H1 (cell line): ENCODE measurements at regions not wholly inside any gene's neighbourhood (a gene's known extent, or its start where the extent isn't known, plus 50 kb on each side); places are given as distances from the start of the nearest gene placed in this dataset.

Experiments
- CTCF ChIA-PET: fragments of 300-600 bp; sonication (Branson Sonifier 250); formaldehyde crosslinking; loops from one replicate; lab custom pipeline; 2021; ENCODE audit not compliant: partially characterized antibody; lab: Charles Lee
- POLR2A ChIA-PET: fragments of 300-600 bp; sonication (Branson Sonifier 250); formaldehyde crosslinking; loops from one replicate; lab custom pipeline; 2021; ENCODE audit warnings: inconsistent platforms; ENCODE audit not compliant: partially characterized antibody; lab: Charles Lee
- DNase-seq, 2 experiments: peaks; one replicate each; pipeline versions ENCODE4 v3.0.0 to v3.0.0-alpha.2; 2010 to 2022; ENCODE audit warnings: low spot score in 2 of 2, low read depth in 1 of 2, mixed read lengths in 1 of 2
- FAIRE-seq: peaks from 2 replicates; lab custom pipeline; 2011; peaks lifted over from hg19 to GRCh38; lab: Jason Lieb, UNC
- H2AFZ ChIP-seq: 2 replicates; pipeline ENCODE4 v1.8.1; 2012; ENCODE audit warnings: low read length, inconsistent platforms
- H2AK5ac ChIP-seq: 2 replicates; pipeline ENCODE4 v1.6.1; 2013; ENCODE audit warnings: low read depth, low read length
- H2BK120ac ChIP-seq: replicated peaks from 2 replicates; pipeline ENCODE3; 2013; ENCODE audit warnings: low read depth, low read length, inconsistent platforms
- H2BK12ac ChIP-seq: 2 replicates; pipeline ENCODE4 v1.6.1; 2013; ENCODE audit warnings: low read depth, low read length
- H2BK15ac ChIP-seq: 2 replicates; pipeline ENCODE4 v1.6.1; 2013; ENCODE audit warnings: low read length
- H2BK20ac ChIP-seq: 2 replicates; pipeline ENCODE4 v1.6.1; 2013; ENCODE audit warnings: low read length
- H2BK5ac ChIP-seq: 2 replicates; pipeline ENCODE4 v1.6.1; 2013; ENCODE audit warnings: low read depth, low read length
- H3K14ac ChIP-seq: 2 replicates; pipeline ENCODE4 v1.6.1; 2013; ENCODE audit warnings: inconsistent platforms; ENCODE audit not compliant: insufficient read length
- H3K18ac ChIP-seq: 2 replicates; pipeline ENCODE4 v1.6.1; 2013; ENCODE audit warnings: low read length; ENCODE audit errors: extremely low read depth
- H3K23ac ChIP-seq: 2 replicates; pipeline ENCODE4 v1.6.1; 2013; ENCODE audit warnings: inconsistent platforms; ENCODE audit not compliant: insufficient read length
- H3K23me2 ChIP-seq: 2 replicates; pipeline ENCODE4 v1.6.1; 2013; ENCODE audit warnings: low read depth, low read length
- H3K27ac ChIP-seq: 2 replicates; pipeline ENCODE4 v1.6.1; 2011; ENCODE audit warnings: low read depth, low read length, inconsistent platforms
- H3K27me3 ChIP-seq, 4 experiments: replicated peaks in 1 of 4; 1 replicate in 1 of 4; 2 replicates in 3 of 4; pipeline versions ENCODE4 v1.6.1 to v1.8.1; 2011 to 2013; ENCODE audit warnings: low read length in 3 of 4, mild to moderate bottlenecking in 3 of 4, inconsistent platforms in 2 of 4, mixed read lengths in 2 of 4, moderate library complexity in 1 of 4; ENCODE audit not compliant: control insufficient read depth in 3 of 4, insufficient read depth in 3 of 4; ENCODE audit errors: extremely low read depth in 1 of 4
- H3K36me3 ChIP-seq, 4 experiments: 2 replicates each; pipeline versions ENCODE4 v1.6.1 to v1.8.1; 2011 to 2013; ENCODE audit warnings: mild to moderate bottlenecking in 4 of 4, low read length in 3 of 4, moderate library complexity in 2 of 4, control low read depth in 1 of 4, inconsistent platforms in 1 of 4; ENCODE audit not compliant: insufficient read depth in 4 of 4, control insufficient read depth in 2 of 4
- H3K4ac ChIP-seq: replicated peaks from 2 replicates; pipeline ENCODE3; 2013; ENCODE audit warnings: low read length, low read depth, mixed read lengths, inconsistent platforms; ENCODE audit not compliant: insufficient read length
- H3K4me1 ChIP-seq, 4 experiments: replicated peaks in 1 of 4; 1 replicate in 1 of 4; 2 replicates in 3 of 4; pipeline versions ENCODE4 v1.6.1 to v1.8.1; 2011 to 2013; ENCODE audit warnings: low read length in 3 of 4, inconsistent platforms in 2 of 4, mixed read lengths in 1 of 4; ENCODE audit not compliant: insufficient read depth in 4 of 4, control insufficient read depth in 3 of 4
- H3K4me2 ChIP-seq, 2 experiments: 2 replicates each; pipeline versions ENCODE4 v1.6.1 to v1.8.1; 2011 to 2013; ENCODE audit warnings: low read depth in 2 of 2, low read length in 2 of 2, control low read depth in 1 of 2, inconsistent platforms in 1 of 2, mild to moderate bottlenecking in 1 of 2; ENCODE audit not compliant: insufficient read depth in 1 of 2
- H3K4me3 ChIP-seq, 4 experiments: fragments of 200-600, 300-600 bp in 1 of 4; sonication (generic), shearing (Covaris generic), sonication (Bioruptor Twin) in 1 of 4; 2 replicates each; pipeline versions ENCODE4 v1.5.1 to v1.8.1; 2011 to 2016; ENCODE audit warnings: low read length in 4 of 4, low read depth in 3 of 4, control low read depth in 2 of 4, inconsistent platforms in 2 of 4, mild to moderate bottlenecking in 2 of 4, mixed read lengths in 1 of 4, moderate library complexity in 1 of 4; ENCODE audit not compliant: insufficient read depth in 2 of 4; ENCODE audit errors: extremely low read depth in 1 of 4
- H3K56ac ChIP-seq: replicated peaks from 2 replicates; pipeline ENCODE3; 2013; ENCODE audit warnings: low read depth, mild to moderate bottlenecking, mixed read lengths, low read length, inconsistent platforms; ENCODE audit not compliant: insufficient read length
- H3K79me1 ChIP-seq: 2 replicates; pipeline ENCODE4 v1.6.1; 2013; ENCODE audit warnings: low read depth, low read length, control low read depth
- H3K79me2 ChIP-seq, 2 experiments: 2 replicates each; pipeline versions ENCODE4 v1.6.1 to v1.8.1; 2012 to 2013; ENCODE audit warnings: low read length in 2 of 2, mild to moderate bottlenecking in 2 of 2, inconsistent platforms in 1 of 2; ENCODE audit not compliant: insufficient read depth in 2 of 2, control insufficient read depth in 1 of 2
- H3K9ac ChIP-seq, 4 experiments: replicated peaks in 1 of 4; 1 replicate in 1 of 4; 2 replicates in 3 of 4; pipeline versions ENCODE4 v1.6.1 to v1.8.1; 2011 to 2013; ENCODE audit warnings: low read depth in 3 of 4, low read length in 3 of 4, control low read depth in 2 of 4, mild to moderate bottlenecking in 2 of 4, moderate library complexity in 2 of 4, inconsistent platforms in 1 of 4; ENCODE audit errors: extremely low read depth in 1 of 4
- H3K9me3 ChIP-seq, 2 experiments: 2 replicates each; pipeline versions ENCODE4 v1.6.1 to v1.8.1; 2012 to 2013; ENCODE audit warnings: mild to moderate bottlenecking in 2 of 2, moderate library complexity in 2 of 2, control low read depth in 1 of 2, inconsistent platforms in 1 of 2, low read depth in 1 of 2, low read length in 1 of 2, mixed read lengths in 1 of 2; ENCODE audit not compliant: insufficient read depth in 2 of 2
- H4K20me1 ChIP-seq, 2 experiments: replicated peaks in 1 of 2; 2 replicates each; pipeline versions ENCODE3 to v1.8.1; 2011 to 2013; ENCODE audit warnings: inconsistent platforms in 2 of 2, low read length in 2 of 2, mild to moderate bottlenecking in 1 of 2; ENCODE audit not compliant: insufficient read depth in 2 of 2, control insufficient read depth in 1 of 2
- H4K5ac ChIP-seq: 2 replicates; pipeline ENCODE4 v1.6.1; 2013; ENCODE audit warnings: low read length, low read depth, mixed read lengths, inconsistent platforms; ENCODE audit not compliant: insufficient read length
- H4K8ac ChIP-seq: 2 replicates; pipeline ENCODE4 v1.8.0; 2013; ENCODE audit warnings: mild to moderate bottlenecking, moderate library complexity, low read length, inconsistent platforms; ENCODE audit not compliant: insufficient read depth; ENCODE audit errors: extremely low read depth
- H4K91ac ChIP-seq: replicated peaks from 2 replicates; pipeline ENCODE3; 2013; ENCODE audit warnings: low read length, mixed read lengths, inconsistent platforms; ENCODE audit not compliant: insufficient read length
- WGBS, 2 experiments: shearing (Covaris generic) in 1 of 2; methylation state at CpG; one replicate each; pipeline versions ENCODE4 v1.1.6 to v1.1.7; 2013 to 2015; ENCODE audit warnings: low lambda C conversion rate in 2 of 2, mixed read lengths in 2 of 2, inconsistent platforms in 1 of 2, low coverage in 1 of 2, missing lambda C conversion rate in 1 of 2; ENCODE audit not compliant: insufficient replicate concordance in 2 of 2, insufficient coverage in 1 of 2, insufficient read length in 1 of 2; ENCODE audit errors: extremely low coverage in 1 of 2, missing lambda C conversion rate in 1 of 2; 5-methylcytosine and 5-hydroxymethylcytosine counted together

- H2AK5ac ChIP-seq, result no peak overlapping the region
- H3K36me3 ChIP-seq, result no peaks in the 10 kb centered on the region
- H4K91ac ChIP-seq, result no peak overlapping the region
- H3K27ac ChIP-seq, result no peak overlapping the region
- H3K4me1 ChIP-seq, result peaks cover 0 to 9% (median 3%) of the 10 kb centered on the region in 4 experiments; a peak in 5 of 7 replicates
- no peak overlapping the region for H2BK120ac ChIP-seq
- H4K5ac ChIP-seq, result no peak overlapping the region
- no peak overlapping the region for H2BK5ac ChIP-seq
- CTCF ChIA-PET, result interaction anchor here (0.9 to 1.7 kb wide), 4 partner anchors 27 to 753 kb away, joined by 3 to 4 read pairs (median 4); no protein-coding TSS in a partner anchor
- H2BK12ac ChIP-seq, result no peak overlapping the region
- peaks cover 0 to 1% (median 0%) of the 10 kb centered on the region in 4 experiments; a peak in 1 of 7 replicates for H3K27me3 ChIP-seq
- no peak overlapping the region for H4K8ac ChIP-seq
- H2BK20ac ChIP-seq, result no peak overlapping the region
- no peak overlapping the region for H3K9ac ChIP-seq
- WGBS, 2 experiments, result 94% methylated on average over 5 of the region's 5 CpGs; no CpG with 5 or more reads in 1 of the 2 experiments
- H3K4me2 ChIP-seq, result no peak overlapping the region
- H3K14ac ChIP-seq, result no peak overlapping the region
- FAIRE-seq (no peak), DNase-seq (no peak)
- peaks cover 2% of the 10 kb centered on the region for H3K23me2 ChIP-seq
- H3K4me3 ChIP-seq, result no peak overlapping the region
- no peaks in the 10 kb centered on the region for H3K79me2 ChIP-seq
- H3K79me1 ChIP-seq, result no peaks in the 10 kb centered on the region
- no peaks in the 10 kb centered on the region for H3K9me3 ChIP-seq
- H3K56ac ChIP-seq, result no peak overlapping the region
- H3K18ac ChIP-seq, result no peak overlapping the region
- no peak overlapping the region for H2BK15ac ChIP-seq
- no peak overlapping the region for H3K4ac ChIP-seq
- no peak overlapping the region for H3K23ac ChIP-seq
- no peaks in the 10 kb centered on the region for H4K20me1 ChIP-seq
- no peak overlapping the region for H2AFZ ChIP-seq
- POLR2A ChIA-PET, result no interaction called here
Observed at GRCh38 chr1:213370523-213370922, 319.5 kb downstream of the RPS6KC1 start.
